Endothelial cell of umbilical vein (primary cell): ENCODE measurements at regions not wholly inside any gene's neighbourhood (a gene's known extent, or its start where the extent isn't known, plus 50 kb on each side); places are given as distances from the start of the nearest gene placed in this dataset.

ENCODE experiments used
- BruUV-seq: library from RNA; stranded (reverse); fragments of 400-500 nt; replicated peaks from 2 replicates; lab custom pipeline; 2021; lab: Mats Ljungman, UMichigan
- CTCF ChIA-PET: fragments of 300-600, 350-600 bp; sonication (Branson Sonifier 250); formaldehyde crosslinking; loops from one replicate; lab custom pipeline; 2021; ENCODE audit warnings: antibody characterized with exemption, inconsistent platforms; lab: Charles Lee
- POLR2A ChIA-PET: fragments of 300-600, 350-600 bp; sonication (Branson Sonifier 250); formaldehyde crosslinking; loops from one replicate; lab custom pipeline; 2021; ENCODE audit warnings: antibody characterized with exemption, inconsistent platforms; lab: Charles Lee
- DNase-seq: peaks from one replicate; pipeline ENCODE4 v3.0.0-alpha.2; 2011; ENCODE audit warnings: low read depth, low spot score
- FAIRE-seq: peaks from 2 replicates; lab custom pipeline; 2011; peaks lifted over from hg19 to GRCh38; lab: Jason Lieb, UNC
- H2AFZ ChIP-seq: 2 replicates; pipeline ENCODE4 v1.6.0; 2012; ENCODE audit warnings: low read depth, low read length, control low read depth, inconsistent platforms
- H3K27ac ChIP-seq: 2 replicates; pipeline ENCODE4 v1.5.1; 2011; ENCODE audit warnings: low read depth, mild to moderate bottlenecking, control low read depth, low read length, moderate library complexity; ENCODE audit not compliant: insufficient read depth
- H3K27me3 ChIP-seq, 2 experiments: 2 replicates each; pipeline versions ENCODE4 v1.6.0 to v1.6.1; 2011; ENCODE audit warnings: low read length in 2 of 2, mixed read lengths in 1 of 2; ENCODE audit not compliant: control insufficient read depth in 2 of 2, insufficient read depth in 2 of 2
- H3K36me3 ChIP-seq, 2 experiments: 2 replicates in 1 of 2; 3 replicates in 1 of 2; pipeline ENCODE4 v1.5.1; 2011; ENCODE audit warnings: low read length in 2 of 2, mild to moderate bottlenecking in 1 of 2, moderate library complexity in 1 of 2; ENCODE audit not compliant: control insufficient read depth in 2 of 2, insufficient read depth in 2 of 2; ENCODE audit errors: extremely low read depth in 1 of 2
- H3K4me1 ChIP-seq: 3 replicates; pipeline ENCODE4 v1.5.1; 2011; ENCODE audit warnings: mild to moderate bottlenecking, low read length; ENCODE audit not compliant: control insufficient read depth, insufficient read depth; ENCODE audit errors: extremely low read depth
- H3K4me2 ChIP-seq: 2 replicates; pipeline ENCODE4 v1.6.1; 2011; ENCODE audit warnings: low read length, control low read depth, mixed read lengths; ENCODE audit not compliant: insufficient read depth
- H3K4me3 ChIP-seq, 3 experiments: fragments of 200-600 bp in 1 of 3; sonication (generic), shearing (Covaris generic) in 1 of 3; replicated peaks in 1 of 3; 2 replicates each; pipeline ENCODE4 v1.5.1; 2011 to 2016; ENCODE audit warnings: control low read depth in 3 of 3, low read length in 3 of 3, mild to moderate bottlenecking in 2 of 3, inconsistent platforms in 1 of 3, low read depth in 1 of 3, moderate library complexity in 1 of 3; ENCODE audit not compliant: insufficient read depth in 1 of 3
- H3K79me2 ChIP-seq: 2 replicates; pipeline ENCODE4 v1.6.0; 2012; ENCODE audit warnings: low read length, inconsistent platforms; ENCODE audit not compliant: control insufficient read depth, insufficient read depth
- H3K9ac ChIP-seq: replicated peaks from 2 replicates; pipeline ENCODE3; 2011; ENCODE audit warnings: low read length, control low read depth; ENCODE audit not compliant: insufficient read depth; ENCODE audit errors: extremely low read depth
- H3K9me1 ChIP-seq: replicated peaks from 3 replicates; pipeline ENCODE4 v1.6.0; 2011; ENCODE audit warnings: mild to moderate bottlenecking, low read length; ENCODE audit not compliant: control insufficient read depth, insufficient read depth; ENCODE audit errors: extremely low read depth
- H3K9me3 ChIP-seq: replicated peaks from 2 replicates; pipeline ENCODE4 v1.5.1; 2012; ENCODE audit warnings: low read length, inconsistent platforms; ENCODE audit not compliant: control insufficient read depth, insufficient read depth
- H4K20me1 ChIP-seq: replicated peaks from 2 replicates; pipeline ENCODE3; 2011; ENCODE audit warnings: mild to moderate bottlenecking, low read length; ENCODE audit not compliant: control insufficient read depth, insufficient read depth; ENCODE audit errors: extremely low read depth
- CTCF ChIP-seq, 2 donors: IDR thresholded peaks; 1 replicate in 1 of 2; 2 replicates in 1 of 2; pipeline ENCODE4 v1.5.1; 2011; ENCODE audit warnings: low read length in 2 of 2, mild to moderate bottlenecking in 2 of 2, moderate library complexity in 2 of 2, control low read depth in 1 of 2, inconsistent platforms in 1 of 2, low read depth in 1 of 2; ENCODE audit not compliant: insufficient read depth in 1 of 2; ENCODE audit errors: extremely low read depth in 1 of 2
- EZH2 ChIP-seq: IDR thresholded peaks from 2 replicates; pipeline ENCODE4 v1.6.1; 2012; ENCODE audit warnings: borderline replicate concordance, low read depth, mild to moderate bottlenecking, moderate library complexity, low read length, inconsistent platforms; ENCODE audit not compliant: severe bottlenecking
- FOS ChIP-seq: IDR thresholded peaks from 2 replicates; pipeline ENCODE4 v1.6.1; 2011; ENCODE audit warnings: mild to moderate bottlenecking, low read length, moderate library complexity, borderline replicate concordance; ENCODE audit not compliant: insufficient read depth
- GATA2 ChIP-seq: IDR thresholded peaks from 2 replicates; pipeline ENCODE4 v1.7.0; 2011; ENCODE audit warnings: low read depth, mild to moderate bottlenecking, moderate library complexity, mixed read lengths, low read length; ENCODE audit not compliant: insufficient read length, insufficient read depth
- JUN ChIP-seq: IDR thresholded peaks from 2 replicates; pipeline ENCODE4 v1.6.1; 2011; ENCODE audit warnings: borderline replicate concordance, low read depth; ENCODE audit not compliant: insufficient read length, insufficient read depth
- MAX ChIP-seq: IDR thresholded peaks from 2 replicates; pipeline ENCODE4 v1.6.1; 2011; ENCODE audit not compliant: insufficient read depth, insufficient read length
- MYC ChIP-seq: IDR thresholded peaks from one replicate; pipeline ENCODE4 v1.6.1; 2011; ENCODE audit warnings: mild to moderate bottlenecking, low read depth, low read length
- POLR2A ChIP-seq: IDR thresholded peaks from 2 replicates; pipeline ENCODE4 v1.6.1; 2012; ENCODE audit warnings: low read depth, mild to moderate bottlenecking, control low read depth, low read length
- POLR2AphosphoS5 ChIP-seq: IDR thresholded peaks from 2 replicates; pipeline ENCODE4 v1.6.1; 2012; ENCODE audit warnings: low read depth, mild to moderate bottlenecking, control low read depth, low read length, moderate library complexity; ENCODE audit not compliant: insufficient read depth
- dilution Hi-C: fragments of 300-500 bp; cut with MboI; formaldehyde crosslinking; loops from one replicate; pipeline ENCODE4 v1.15.0; 2019; ENCODE audit warnings: low sequenced_read_pairs; ENCODE audit not compliant: extremely low pct_ligation_motif_present
- intact Hi-C: fragments of 100-400 bp; cut with micrococcal nuclease; formaldehyde crosslinking; loops from one replicate; pipeline ENCODE4 v1.10.0; 2022

- Histone ChIP-seq H3K4me3 (no peak overlapping the region), H3K4me2 (no peak overlapping the region), H3K9ac (no peak overlapping the region), H2AFZ (no peak overlapping the region), H4K20me1 (no peaks in the 10 kb centered on the region), H3K79me2 (no peaks in the 10 kb centered on the region), H3K36me3 (no peaks in the 10 kb centered on the region), H3K4me1 (no peaks in the 10 kb centered on the region), H3K27ac (no peak overlapping the region), H3K9me3 (no peaks in the 10 kb centered on the region), H3K27me3 (no peaks in the 10 kb centered on the region), H3K9me1 (no peaks in the 10 kb centered on the region)
- dilution Hi-C loops = no loop called here
- FAIRE-seq = no peak
- TF ChIP-seq MYC (no peak), POLR2A (no peak)
- no peak for DNase-seq
- BruUV-seq = no TSS peak
- intact Hi-C loops = no loop called here
- ChIA-PET POLR2A (no interaction called here), CTCF (no interaction called here)
These were observed 193.2 kb upstream of the MYOCD start for GRCh38 chr17:12472252-12473173.

GRCh38 chr17:12478311-12478710 is 187.4 kb upstream of the MYOCD start:
- Histone ChIP-seq H3K4me1 (no peaks in the 10 kb centered on the region), H3K4me3 (no peak overlapping the region), H3K9me1 (no peaks in the 10 kb centered on the region), H3K36me3 (no peaks in the 10 kb centered on the region), H3K9ac (no peak overlapping the region), H3K79me2 (no peaks in the 10 kb centered on the region), H4K20me1 (no peaks in the 10 kb centered on the region), H3K4me2 (no peak overlapping the region), H3K27ac (no peak overlapping the region), H3K27me3 (no peaks in the 10 kb centered on the region), H2AFZ (no peak overlapping the region), H3K9me3 (no peaks in the 10 kb centered on the region)
- no TSS peak for BruUV-seq
- TF ChIP-seq POLR2AphosphoS5 (no peak), MYC (no peak), POLR2A (no peak), MAX (no peak), EZH2 (no peak), FOS (no peak), GATA2 (no peak), CTCF (IDR thresholded peaks at IDR 0.05; ENCODE audit: extremely low read depth in 1 of 2, insufficient read depth in 1 of 2, low read depth in 1 of 2, low read length in 2 of 2) (no peak), JUN (no peak)
- ChIA-PET POLR2A (no interaction called here), CTCF (no interaction called here)
- FAIRE-seq (no peak), DNase-seq (no peak)
- intact Hi-C loops (no loop called here), dilution Hi-C loops (no loop called here)
